ENCODE measurements at regions not wholly inside any gene's neighbourhood (a gene's known extent, or its start where the extent isn't known, plus 50 kb on each side); places are given as distances from the start of the nearest gene placed in this dataset.

- no peak overlapping the region for H3K4me2 ChIP-seq (ENCODE audit: low read length)
- DNase-seq (ENCODE audit: low read depth) (no peak), FAIRE-seq (no peak)
- H3K79me2 ChIP-seq (ENCODE audit: insufficient read depth, low read length): no peaks in the 10 kb centered on the region
- no peak overlapping the region for H3K4me3 Mint-ChIP-seq (ENCODE audit: unreplicated experiment)
- H3K36me3 ChIP-seq (ENCODE audit: insufficient read depth, low read length): no peaks in the 10 kb centered on the region
- peaks cover 12% of the 10 kb centered on the region for H3K4me1 Mint-ChIP-seq (ENCODE audit: low read depth, unreplicated experiment)
- no peak overlapping the region for H3K4me3 ChIP-seq (ENCODE audit: insufficient read depth, low read depth, low read length)
- no peak overlapping the region for H3K9ac ChIP-seq (ENCODE audit: low read length)
- no peaks in the 10 kb centered on the region for H3K36me3 Mint-ChIP-seq (ENCODE audit: low read depth, unreplicated experiment)
- no peaks in the 10 kb centered on the region for H3K9me3 Mint-ChIP-seq (ENCODE audit: unreplicated experiment)
- no peaks in the 10 kb centered on the region for H3K4me1 ChIP-seq (ENCODE audit: insufficient read depth, low read length)
- no peaks in the 10 kb centered on the region for H3K27me3 Mint-ChIP-seq (ENCODE audit: low read depth, unreplicated experiment)
- H2AFZ ChIP-seq (ENCODE audit: low read depth, low read length): no peak overlapping the region
- H3K27ac Mint-ChIP-seq (ENCODE audit: unreplicated experiment): peak overlapping the region; percentile 76
- H3K27ac ChIP-seq (ENCODE audit: low read depth, low read length): no peak overlapping the region
- TF ChIP-seq EZH2 (IDR thresholded peaks at IDR 0.05; ENCODE audit: insufficient read depth, low read length) (no peak), CTCF (IDR thresholded peaks at IDR 0.05; ENCODE audit: insufficient read depth, low read depth, low read length) (no peak)
- no peaks in the 10 kb centered on the region for H3K27me3 ChIP-seq (ENCODE audit: insufficient read depth, low read length)
- H3K9me3 ChIP-seq (ENCODE audit: insufficient read depth, low read depth, low read length): no peaks in the 10 kb centered on the region
- H4K20me1 ChIP-seq (ENCODE audit: insufficient read depth, low read length): no peaks in the 10 kb centered on the region
Measured at GRCh38 chr6:113205553-113205952, 651.6 kb upstream of the MARCKS start.

GRCh38 chr6:113208726-113209125 lies 648.4 kb upstream of the MARCKS start:
- H3K36me3 Mint-ChIP-seq (ENCODE audit: low read depth, unreplicated experiment): no peaks in the 10 kb centered on the region
- no peaks in the 10 kb centered on the region for H3K4me1 ChIP-seq (ENCODE audit: insufficient read depth, low read length)
- H3K4me2 ChIP-seq (ENCODE audit: low read length): no peak overlapping the region
- H3K36me3 ChIP-seq (ENCODE audit: insufficient read depth, low read length): no peaks in the 10 kb centered on the region
- H3K4me1 Mint-ChIP-seq (ENCODE audit: low read depth, unreplicated experiment): peaks cover 15% of the 10 kb centered on the region
- no peaks in the 10 kb centered on the region for H3K27me3 Mint-ChIP-seq (ENCODE audit: low read depth, unreplicated experiment)
- no peaks in the 10 kb centered on the region for H3K9me3 ChIP-seq (ENCODE audit: insufficient read depth, low read depth, low read length)
- TF ChIP-seq EZH2 (IDR thresholded peaks at IDR 0.05; ENCODE audit: insufficient read depth, low read length) (no peak), CTCF (IDR thresholded peaks at IDR 0.05; ENCODE audit: insufficient read depth, low read depth, low read length) (no peak)
- no peak for FAIRE-seq
- H3K4me3 Mint-ChIP-seq (ENCODE audit: unreplicated experiment): no peak overlapping the region
- no peaks in the 10 kb centered on the region for H4K20me1 ChIP-seq (ENCODE audit: insufficient read depth, low read length)
- no peaks in the 10 kb centered on the region for H3K79me2 ChIP-seq (ENCODE audit: insufficient read depth, low read length)
- no peak overlapping the region for H3K4me3 ChIP-seq (ENCODE audit: insufficient read depth, low read depth, low read length)
- no peak overlapping the region for H2AFZ ChIP-seq (ENCODE audit: low read depth, low read length)
- H3K27ac ChIP-seq (ENCODE audit: low read depth, low read length): no peak overlapping the region
- H3K27me3 ChIP-seq (ENCODE audit: insufficient read depth, low read length): no peaks in the 10 kb centered on the region
- DNase-seq (ENCODE audit: low read depth): peak; percentile 10
- H3K27ac Mint-ChIP-seq (ENCODE audit: unreplicated experiment): no peak overlapping the region
- no peak overlapping the region for H3K9ac ChIP-seq (ENCODE audit: low read length)
- H3K9me3 Mint-ChIP-seq (ENCODE audit: unreplicated experiment): peaks cover 2% of the 10 kb centered on the region

- TF ChIP-seq CTCF (IDR thresholded peaks at IDR 0.05; ENCODE audit: insufficient read depth, low read depth, low read length) (no peak), EZH2 (IDR thresholded peaks at IDR 0.05; ENCODE audit: insufficient read depth, low read length) (no peak)
- no peaks in the 10 kb centered on the region for H3K9me3 ChIP-seq (ENCODE audit: insufficient read depth, low read depth, low read length)
- H3K27me3 ChIP-seq (ENCODE audit: insufficient read depth, low read length): no peaks in the 10 kb centered on the region
- no peaks in the 10 kb centered on the region for H3K36me3 Mint-ChIP-seq (ENCODE audit: low read depth, unreplicated experiment)
- no peaks in the 10 kb centered on the region for H3K79me2 ChIP-seq (ENCODE audit: insufficient read depth, low read length)
- H3K9me3 Mint-ChIP-seq (ENCODE audit: unreplicated experiment): peaks cover 3% of the 10 kb centered on the region
- no peaks in the 10 kb centered on the region for H3K36me3 ChIP-seq (ENCODE audit: insufficient read depth, low read length)
- H3K9ac ChIP-seq (ENCODE audit: low read length): no peak overlapping the region
- no peaks in the 10 kb centered on the region for H3K27me3 Mint-ChIP-seq (ENCODE audit: low read depth, unreplicated experiment)
- no peak for FAIRE-seq
- H3K4me3 ChIP-seq (ENCODE audit: insufficient read depth, low read depth, low read length): no peak overlapping the region
- no peak overlapping the region for H3K4me2 ChIP-seq (ENCODE audit: low read length)
- H3K27ac ChIP-seq (ENCODE audit: low read depth, low read length): no peak overlapping the region
- H4K20me1 ChIP-seq (ENCODE audit: insufficient read depth, low read length): no peaks in the 10 kb centered on the region
- no peak overlapping the region for H3K4me3 Mint-ChIP-seq (ENCODE audit: unreplicated experiment)
- H3K27ac Mint-ChIP-seq (ENCODE audit: unreplicated experiment): no peak overlapping the region
- no peak for DNase-seq (ENCODE audit: low read depth)
- H2AFZ ChIP-seq (ENCODE audit: low read depth, low read length): no peak overlapping the region
- H3K4me1 ChIP-seq (ENCODE audit: insufficient read depth, low read length): no peaks in the 10 kb centered on the region
- peaks cover 15% of the 10 kb centered on the region for H3K4me1 Mint-ChIP-seq (ENCODE audit: low read depth, unreplicated experiment)
Measured at GRCh38 chr6:113209315-113209714, 647.8 kb upstream of the MARCKS start.
